HG03135 (cell line): ENCODE measurements at regions not wholly inside any gene's neighbourhood (a gene's known extent, or its start where the extent isn't known, plus 50 kb on each side); places are given as distances from the start of the nearest gene placed in this dataset.
A peak's percentile ranks its signal among the peaks of the same experiment; 100 is the strongest.

Experiments used
- ATAC-seq: cut with Tn5 transposase; IDR thresholded peaks from one replicate; pipeline ENCODE4 v1.9.1; 2021; ENCODE audit warnings: mild to moderate bottlenecking, moderate library complexity; ENCODE audit not compliant: unreplicated experiment

- ATAC-seq = no peak
Measured at GRCh38 chr6:53744321-53744720, 50.5 kb upstream of the LRRC1 start.

- ATAC-seq = no peak
Measured at GRCh38 chr6:53741034-53741823, 53.6 kb upstream of the LRRC1 start.

- no peak for ATAC-seq
Measured at GRCh38 chr6:53737746-53738145, 57.1 kb upstream of the LRRC1 start.

- peak; percentile 64 for ATAC-seq
Measured at GRCh38 chr6:53735896-53736295, 58.9 kb upstream of the LRRC1 start.

- no peak for ATAC-seq
Measured at GRCh38 chr6:53734473-53735299, 60.1 kb upstream of the LRRC1 start.

- ATAC-seq = no peak
Measured at GRCh38 chr6:53731866-53732636, 62.8 kb upstream of the LRRC1 start.

- ATAC-seq = no peak
Measured at GRCh38 chr6:53730767-53731166, 64.0 kb upstream of the LRRC1 start.

GRCh38 chr6:53728570-53729194 is 63.1 kb upstream of the KLHL31 start:
- ATAC-seq = no peak

- ATAC-seq = no peak
Measured at GRCh38 chr6:53727748-53728147, 62.2 kb upstream of the KLHL31 start.

- peak; percentile 76 for ATAC-seq
Measured at GRCh38 chr6:53725791-53726575, 60.4 kb upstream of the KLHL31 start.

- ATAC-seq = no peak
Measured at GRCh38 chr6:53724501-53724900, 58.9 kb upstream of the KLHL31 start.

GRCh38 chr6:53723331-53723730 is 57.8 kb upstream of the KLHL31 start:
- no peak for ATAC-seq

- ATAC-seq = no peak
Measured at GRCh38 chr6:53721766-53722165, 56.2 kb upstream of the KLHL31 start.

GRCh38 chr6:53718597-53719460 is 53.3 kb upstream of the KLHL31 start:
- ATAC-seq = peak; percentile 95

GRCh38 chr6:53717566-53717965 is 52.0 kb upstream of the KLHL31 start:
- ATAC-seq = no peak

GRCh38 chr6:53715434-53715833 is 49.9 kb upstream of the KLHL31 start:
- ATAC-seq = no peak
